Neural cell (in vitro differentiated cells): ENCODE measurements at regions not wholly inside any gene's neighbourhood (a gene's known extent, or its start where the extent isn't known, plus 50 kb on each side); places are given as distances from the start of the nearest gene placed in this dataset.

Experiments
- CTCF ChIP-seq: fragments of 450-650 bp; IDR thresholded peaks from 2 replicates; pipeline ENCODE4 v1.5.1; 2014; ENCODE audit warnings: antibody characterized with exemption, mild to moderate bottlenecking, moderate library complexity; ENCODE audit not compliant: poor library complexity, severe bottlenecking
- EP300 ChIP-seq: fragments of 450-650 bp; conservative IDR thresholded peaks from 2 replicates; pipeline ENCODE4 v1.6.1; 2014; ENCODE audit warnings: antibody characterized with exemption, mild to moderate bottlenecking, moderate library complexity; ENCODE audit not compliant: poor library complexity, severe bottlenecking
- RAD21 ChIP-seq: fragments of 450-650 bp; conservative IDR thresholded peaks from 2 replicates; pipeline ENCODE4 v1.6.1; 2014; ENCODE audit warnings: antibody characterized with exemption, mild to moderate bottlenecking, moderate library complexity

DNA sequence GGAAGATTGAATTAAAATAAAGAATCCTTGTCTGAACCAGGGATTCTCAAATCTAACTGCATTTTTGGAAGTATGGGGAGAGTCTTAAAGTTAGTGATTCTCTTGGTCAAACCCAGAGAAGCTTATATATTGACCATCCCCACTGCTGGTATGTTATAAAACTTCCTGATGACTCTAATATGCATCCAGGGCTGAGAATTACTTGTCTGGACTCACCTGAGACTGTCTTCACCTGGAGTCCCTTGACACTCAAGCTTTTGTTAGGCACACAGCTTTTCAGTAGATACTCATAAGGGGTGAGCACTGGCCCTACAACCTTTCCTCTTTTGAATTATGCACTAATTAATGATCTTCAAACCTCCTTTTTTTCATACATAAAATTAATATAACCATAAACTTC lies 149.6 kb upstream of the GULP1 start:
- TF ChIP-seq EP300 (no peak), RAD21 (no peak), CTCF (no peak)
